Right cardiac atrium (tissue), 5 donors: ENCODE measurements at regions not wholly inside any gene's neighbourhood (a gene's known extent, or its start where the extent isn't known, plus 50 kb on each side); places are given as distances from the start of the nearest gene placed in this dataset.

Experiments
- ATAC-seq, 2 donors: fragments of 200-7000 bp; cut with Tn5 transposase; one replicate each; pipeline versions ENCODE4 v1.8.0 to v1.9.1; 2020; ENCODE audit warnings: moderate library complexity in 2 of 2, mild to moderate bottlenecking in 1 of 2
- DNase-seq, 3 donors: peaks; one replicate each; pipeline ENCODE4 v3.0.0-alpha.2; 2020
- H3K27ac ChIP-seq: one replicate; pipeline ENCODE4 v1.5.1; 2013; ENCODE audit warnings: mild to moderate bottlenecking, low read length, control low read depth, moderate library complexity
- H3K27me3 ChIP-seq: one replicate; pipeline ENCODE4 v1.6.1; 2013; ENCODE audit not compliant: control insufficient read depth, insufficient read depth
- H3K4me1 ChIP-seq: one replicate; pipeline ENCODE4 v1.6.1; 2013; ENCODE audit warnings: low read length; ENCODE audit not compliant: control insufficient read depth, insufficient read depth
- H3K4me3 ChIP-seq: one replicate; pipeline ENCODE4 v1.5.1; 2013; ENCODE audit warnings: low read length, control low read depth
- H3K9me3 ChIP-seq: one replicate; pipeline ENCODE4 v1.6.1; 2013; ENCODE audit warnings: low read length; ENCODE audit not compliant: control insufficient read depth
- WGBS: extraction: QIAGEN DNeasy Blood & Tissue Kit; methylation state at CpG from one replicate; pipeline ENCODE4 v1.1.7; 2013; 5-methylcytosine and 5-hydroxymethylcytosine counted together
- intact Hi-C, 4 donors: fragments of 100-400 bp; cut with DNase I; formaldehyde crosslinking; loops; one replicate each; pipeline versions ENCODE4 v1.11.0 to v1.14.0; 2022 to 2023
- donor health status: healthy with polysubstance abuse.
- donor health status: DM: no; HTN: yes; CAD: no.
- donor health status: DM: no; HTN: no; CAD: no.
- donor health status: DM: no; HTN: yes; CAD: no; lungs with severe emphysema.
- donor health status: DM: yes; HTN: yes; CAD: no.

- Histone ChIP-seq H3K27me3 (no peaks in the 10 kb centered on the region), H3K4me1 (no peaks in the 10 kb centered on the region), H3K27ac (no peak overlapping the region), H3K9me3 (no peaks in the 10 kb centered on the region), H3K4me3 (no peak overlapping the region)
- no peak for DNase-seq
- WGBS, result 73% methylated on average over 3 of the region's 3 CpGs
- intact Hi-C loops, result no loop called here
- ATAC-seq, result no peak
These were observed 77.7 kb upstream of the NFIB start for GRCh38 chr9:14391620-14392019.

DNA sequence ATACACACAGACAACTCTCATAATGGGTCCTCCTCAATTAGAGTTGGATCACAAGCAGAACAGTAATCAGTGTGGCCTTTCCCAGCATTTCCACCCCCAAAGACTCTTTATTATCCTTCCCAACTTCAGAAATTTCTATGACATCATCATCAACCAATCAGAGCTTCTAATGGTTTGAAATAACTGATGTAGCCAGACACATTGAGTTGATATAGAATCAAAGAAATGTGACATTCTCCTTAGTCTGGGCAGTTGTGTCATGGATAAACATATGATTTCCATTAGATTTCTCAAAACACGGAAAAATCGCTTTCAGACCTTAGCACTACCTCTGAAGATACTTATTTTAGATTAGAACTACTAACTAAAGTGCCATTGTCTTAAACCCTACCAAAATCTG lies 75.7 kb upstream of the NFIB start:
- no peak for ATAC-seq
- WGBS, result 90% methylated on average over 2 of the region's 2 CpGs
- no peak for DNase-seq
- Histone ChIP-seq H3K27me3 (no peaks in the 10 kb centered on the region), H3K9me3 (no peaks in the 10 kb centered on the region), H3K4me3 (no peak overlapping the region), H3K27ac (no peak overlapping the region), H3K4me1 (no peaks in the 10 kb centered on the region)
- intact Hi-C loops, result no loop called here

DNA sequence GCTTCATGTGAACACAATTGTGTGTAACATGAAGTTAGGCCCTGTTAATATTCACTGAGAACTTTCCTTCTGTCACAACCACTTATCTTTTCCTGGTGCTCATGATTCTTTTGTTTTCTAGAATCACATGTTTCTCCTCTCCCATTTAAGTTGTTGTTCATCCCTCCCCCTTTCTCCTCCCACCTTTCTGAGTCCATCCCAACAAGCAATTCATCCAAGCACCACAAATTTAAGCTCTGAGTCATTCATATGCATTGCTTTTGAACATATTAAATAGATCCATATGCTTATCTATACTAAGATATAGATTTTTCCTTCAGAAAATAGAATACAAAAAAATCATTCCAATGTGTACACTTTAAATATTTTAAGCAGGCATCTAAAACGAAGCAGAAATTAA lies 75.2 kb upstream of the NFIB start:
- Histone ChIP-seq H3K9me3 (no peaks in the 10 kb centered on the region), H3K27me3 (no peaks in the 10 kb centered on the region), H3K4me1 (no peaks in the 10 kb centered on the region), H3K27ac (no peak overlapping the region), H3K4me3 (no peak overlapping the region)
- 82% methylated on average over 1 of the region's 1 CpG for WGBS
- DNase-seq (no peak), ATAC-seq (no peak)
- intact Hi-C loops, result no loop called here

GRCh38 chr9:14383773-14384172 lies 69.8 kb upstream of the NFIB start:
- DNase-seq (peak in 1 of 3 donors; percentile 51), ATAC-seq (no peak)
- Histone ChIP-seq H3K27me3 (no peaks in the 10 kb centered on the region), H3K4me1 (no peaks in the 10 kb centered on the region), H3K4me3 (no peak overlapping the region), H3K9me3 (no peaks in the 10 kb centered on the region), H3K27ac (no peak overlapping the region)
- intact Hi-C loops, result no loop called here
- 74% methylated on average over 12 of the region's 12 CpGs for WGBS

- H3K9me3 ChIP-seq, result no peaks in the 10 kb centered on the region
- H3K4me1 ChIP-seq, result no peaks in the 10 kb centered on the region
- H3K27me3 ChIP-seq, result no peaks in the 10 kb centered on the region
- intact Hi-C loops, result no loop called here
- no peak overlapping the region for H3K4me3 ChIP-seq
- peak in 1 of 2 donors; percentile 63 for ATAC-seq
- DNase-seq, result peak in 2 of 3 donors; percentile 17 to 54
- 47% methylated on average over 2 of the region's 2 CpGs for WGBS
- H3K27ac ChIP-seq, result no peak overlapping the region
These were observed 69.4 kb upstream of the NFIB start for GRCh38 chr9:14383294-14383693.

GRCh38 chr9:14380061-14380836 lies 66.3 kb upstream of the NFIB start:
- Histone ChIP-seq H3K4me3 (no peak overlapping the region), H3K4me1 (no peaks in the 10 kb centered on the region), H3K9me3 (no peaks in the 10 kb centered on the region), H3K27ac (no peak overlapping the region), H3K27me3 (no peaks in the 10 kb centered on the region)
- ATAC-seq (no peak), DNase-seq (no peak)
- intact Hi-C loops, result no loop called here
- WGBS, result 62% methylated on average over 3 of the region's 3 CpGs

- intact Hi-C loops, result no loop called here
- whole genome bisulfite sequencing, result 96% methylated on average over 4 of the region's 4 CpGs
- Histone ChIP-seq H3K4me3 (no peak overlapping the region), H3K27ac (no peak overlapping the region), H3K9me3 (no peaks in the 10 kb centered on the region), H3K4me1 (no peaks in the 10 kb centered on the region), H3K27me3 (no peaks in the 10 kb centered on the region)
- DNase-seq (no peak), ATAC-seq (no peak)
These were observed 65.3 kb upstream of the NFIB start for GRCh38 chr9:14379280-14379679.

GRCh38 chr9:14373706-14374105 lies 59.8 kb upstream of the NFIB start:
- no peak overlapping the region for H3K4me3 ChIP-seq
- H3K27ac ChIP-seq, result no peak overlapping the region
- intact Hi-C loops, result no loop called here
- H3K27me3 ChIP-seq, result no peaks in the 10 kb centered on the region
- DNase-seq (no peak), ATAC-seq (no peak)
- H3K9me3 ChIP-seq, result no peaks in the 10 kb centered on the region
- 60% methylated on average over 4 of the region's 4 CpGs for WGBS
- H3K4me1 ChIP-seq, result no peaks in the 10 kb centered on the region

GRCh38 chr9:14373336-14373666 lies 59.4 kb upstream of the NFIB start:
- no peaks in the 10 kb centered on the region for H3K9me3 ChIP-seq
- DNase-seq (no peak), ATAC-seq (peak in 1 of 2 donors; percentile 16)
- no peak overlapping the region for H3K4me3 ChIP-seq
- H3K27ac ChIP-seq, result no peak overlapping the region
- intact Hi-C loops, result no loop called here
- no peaks in the 10 kb centered on the region for H3K27me3 ChIP-seq
- H3K4me1 ChIP-seq, result no peaks in the 10 kb centered on the region

GRCh38 chr9:14372437-14373335 lies 58.7 kb upstream of the NFIB start:
- no peak overlapping the region for H3K4me3 ChIP-seq
- H3K27ac ChIP-seq, result peak overlapping the region; percentile 29
- intact Hi-C loops, result no loop called here
- no peaks in the 10 kb centered on the region for H3K9me3 ChIP-seq
- DNase-seq, result peak in 2 of 3 donors; percentile 56 to 70
- H3K4me1 ChIP-seq, result no peaks in the 10 kb centered on the region
- H3K27me3 ChIP-seq, result no peaks in the 10 kb centered on the region
- 21% methylated on average over 4 of the region's 4 CpGs for WGBS
- peak; percentile 87 to 96 for ATAC-seq

DNA sequence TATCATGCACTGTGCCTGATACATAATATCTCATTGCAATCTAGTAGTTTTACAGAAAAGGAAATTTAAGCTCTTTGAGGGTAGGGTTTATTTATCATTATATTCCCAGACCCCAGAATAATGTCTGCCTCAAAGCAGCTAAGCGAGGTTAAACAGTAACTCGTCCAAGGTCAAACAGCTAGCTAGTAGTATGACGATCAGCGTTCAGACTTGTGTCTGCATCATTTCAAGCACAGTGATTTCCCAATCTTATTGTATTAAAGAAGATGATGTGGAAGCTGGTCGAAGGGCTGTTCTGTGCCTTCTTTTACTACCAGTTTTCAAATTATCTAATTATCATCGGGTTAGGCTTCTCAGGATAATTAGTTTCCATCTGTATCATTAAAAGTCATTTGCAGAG lies 55.1 kb upstream of the NFIB start:
- ATAC-seq, result no peak
- WGBS, result 97% methylated on average over 6 of the region's 6 CpGs

More for the DNA sequence above, 55.1 kb upstream of the NFIB start:
- H3K27ac ChIP-seq, result no peak overlapping the region
- peaks cover 2% of the 10 kb centered on the region for H3K4me1 ChIP-seq
- no peaks in the 10 kb centered on the region for H3K9me3 ChIP-seq
- no peaks in the 10 kb centered on the region for H3K27me3 ChIP-seq
- intact Hi-C loops, result no loop called here
- no peak for DNase-seq
- no peak overlapping the region for H3K4me3 ChIP-seq
